Uterus (tissue), 3 donors: ENCODE measurements at regions not wholly inside any gene's neighbourhood (a gene's known extent, or its start where the extent isn't known, plus 50 kb on each side); places are given as distances from the start of the nearest gene placed in this dataset.

Experiments
- DNase-seq, 2 donors: peaks; one replicate each; pipeline ENCODE4 v3.0.0-alpha.2; 2019 to 2020
- H3K27ac ChIP-seq, 2 donors: fragments of 200-600 bp; sonication (generic); 1 replicate in 1 of 2; 2 replicates in 1 of 2; pipeline ENCODE4 v1.5.1; 2016 to 2018
- H3K27me3 ChIP-seq, 2 donors: fragments of 200-600 bp; sonication (generic); one replicate each; pipeline ENCODE4 v1.5.1; 2018 to 2019; ENCODE audit warnings: control low read depth in 1 of 2
- H3K36me3 ChIP-seq, 2 donors: fragments of 200-600 bp; sonication (generic); one replicate each; pipeline ENCODE4 v1.5.1; 2019; ENCODE audit warnings: control low read depth in 1 of 2
- H3K4me1 ChIP-seq, 2 donors: fragments of 200-600 bp; sonication (generic); one replicate each; pipeline ENCODE4 v1.5.1; 2018 to 2019; ENCODE audit warnings: control low read depth in 1 of 2
- H3K4me3 ChIP-seq, 2 donors: fragments of 200-600 bp; sonication (generic); 1 replicate in 1 of 2; 2 replicates in 1 of 2; pipeline ENCODE4 v1.5.1; 2018 to 2019; ENCODE audit warnings: mild to moderate bottlenecking in 1 of 2
- H3K9me3 ChIP-seq, 2 donors: fragments of 200-600 bp; sonication (generic); one replicate each; pipeline ENCODE4 v1.5.1; 2019; ENCODE audit warnings: control low read depth in 1 of 2
- CTCF ChIP-seq, 4 experiments: fragments of 200-600 bp in 2 of 4; fragments of 450-650 bp in 2 of 4; sonication (generic) in 2 of 4; IDR thresholded peaks; one replicate each; pipeline ENCODE4 v1.5.1; 2016 to 2019; ENCODE audit warnings: antibody characterized with exemption in 4 of 4, mild to moderate bottlenecking in 2 of 4, moderate library complexity in 1 of 4
- POLR2A ChIP-seq, 2 donors: fragments of 450-650 bp; IDR thresholded peaks; one replicate each; pipeline ENCODE4 v1.6.1; 2016; ENCODE audit warnings: antibody characterized with exemption in 2 of 2, mild to moderate bottlenecking in 1 of 2, moderate library complexity in 1 of 2
- intact Hi-C: fragments of 100-400 bp; cut with DNase I; formaldehyde crosslinking; loops from one replicate; pipeline ENCODE4 v1.15.1; 2023; ENCODE audit warnings: low total_unique reads
- donor health status: DM: yes; HTN: yes; CAD: no.

GRCh38 chr5:85741972-85742371, 875.8 kb upstream of the COX7C start:
- no peak for TF ChIP-seq POLR2A (IDR thresholded peaks at IDR 0.05)
- no peak for TF ChIP-seq CTCF (IDR thresholded peaks at IDR 0.05)
- intact Hi-C loops, result no loop called here
- H3K9me3 ChIP-seq, result no peaks in the 10 kb centered on the region
- H3K27me3 ChIP-seq, result no peaks in the 10 kb centered on the region
- no peaks in the 10 kb centered on the region for H3K4me1 ChIP-seq
- H3K36me3 ChIP-seq, result peaks cover 0 to 1% of the 10 kb centered on the region in 2 donors
- no peak overlapping the region for H3K4me3 ChIP-seq
- no peak overlapping the region for H3K27ac ChIP-seq
- DNase-seq, result no peak

GRCh38 chr5:85760519-85760918, 857.2 kb upstream of the COX7C start:
- intact Hi-C loops, result no loop called here
- no peaks in the 10 kb centered on the region for H3K36me3 ChIP-seq
- H3K4me1 ChIP-seq, result no peaks in the 10 kb centered on the region
- no peak overlapping the region for H3K27ac ChIP-seq
- H3K27me3 ChIP-seq, result peaks cover 0 to 3% of the 10 kb centered on the region in 2 donors
- no peak for DNase-seq
- TF ChIP-seq CTCF (IDR thresholded peaks at IDR 0.05), result no peak
- TF ChIP-seq POLR2A (IDR thresholded peaks at IDR 0.05), result no peak
- H3K4me3 ChIP-seq, result no peak overlapping the region
- H3K9me3 ChIP-seq, result no peaks in the 10 kb centered on the region

- Histone ChIP-seq H3K4me1 (no peaks in the 10 kb centered on the region), H3K27me3 (no peaks in the 10 kb centered on the region), H3K4me3 (no peak overlapping the region), H3K9me3 (no peaks in the 10 kb centered on the region), H3K36me3 (no peaks in the 10 kb centered on the region), H3K27ac (no peak overlapping the region)
- intact Hi-C loops, result no loop called here
- TF ChIP-seq POLR2A (IDR thresholded peaks at IDR 0.05), result no peak
- TF ChIP-seq CTCF (IDR thresholded peaks at IDR 0.05), result no peak
- DNase-seq, result no peak
Measured at GRCh38 chr5:85769347-85769746, 848.4 kb upstream of the COX7C start.

GRCh38 chr5:85784746-85785145, 833.0 kb upstream of the COX7C start:
- TF ChIP-seq POLR2A (IDR thresholded peaks at IDR 0.05) (no peak), CTCF (IDR thresholded peaks at IDR 0.05) (no peak)
- Histone ChIP-seq H3K4me3 (no peak overlapping the region), H3K36me3 (no peaks in the 10 kb centered on the region), H3K27ac (no peak overlapping the region), H3K9me3 (no peaks in the 10 kb centered on the region), H3K4me1 (no peaks in the 10 kb centered on the region), H3K27me3 (no peaks in the 10 kb centered on the region)
- DNase-seq, result no peak
- intact Hi-C loops, result no loop called here

- no peak for TF ChIP-seq CTCF (IDR thresholded peaks at IDR 0.05)
- TF ChIP-seq POLR2A (IDR thresholded peaks at IDR 0.05), result no peak
- Histone ChIP-seq H3K4me3 (no peak overlapping the region), H3K36me3 (no peaks in the 10 kb centered on the region), H3K27ac (no peak overlapping the region), H3K9me3 (no peaks in the 10 kb centered on the region), H3K27me3 (no peaks in the 10 kb centered on the region), H3K4me1 (no peaks in the 10 kb centered on the region)
- no peak for DNase-seq
- intact Hi-C loops, result no loop called here
Measured at GRCh38 chr5:85813146-85813545, 804.6 kb upstream of the COX7C start.
